MM.1S (cell line): ENCODE measurements at regions not wholly inside any gene's neighbourhood (a gene's known extent, or its start where the extent isn't known, plus 50 kb on each side); places are given as distances from the start of the nearest gene placed in this dataset.

Source experiments
- DNase-seq: peaks from one replicate; pipeline ENCODE4 v3.0.0-alpha.2; 2015
- H2AFZ ChIP-seq: fragments of 300-600 bp; sonication (generic); 2 replicates; pipeline ENCODE4 v1.6.0; 2016; ENCODE audit warnings: antibody characterized with exemption, low read length
- H3F3A ChIP-seq: fragments of 300-600 bp; sonication (generic); 2 replicates; pipeline ENCODE4 v1.6.1; 2016; ENCODE audit warnings: mild to moderate bottlenecking, antibody characterized with exemption, low read length, moderate library complexity, mixed read lengths; ENCODE audit not compliant: insufficient read depth
- H3K27ac ChIP-seq: fragments of 300-600 bp; sonication (generic); 2 replicates; pipeline ENCODE4 v1.5.1; 2016; ENCODE audit warnings: mild to moderate bottlenecking, low read length
- H3K27me3 ChIP-seq: fragments of 300-600 bp; sonication (generic); replicated peaks from 2 replicates; pipeline ENCODE4 v1.6.0; 2016; ENCODE audit warnings: low read length; ENCODE audit not compliant: insufficient read depth
- H3K36me3 ChIP-seq: fragments of 300-600 bp; sonication (generic); replicated peaks from 2 replicates; pipeline ENCODE4 v1.6.1; 2016; ENCODE audit warnings: mild to moderate bottlenecking, low read length, mixed read lengths; ENCODE audit not compliant: insufficient read depth
- H3K4me1 ChIP-seq: fragments of 300-600 bp; sonication (generic); 2 replicates; pipeline ENCODE4 v1.6.1; 2016; ENCODE audit warnings: low read length, mixed read lengths
- H3K4me2 ChIP-seq: fragments of 300-600 bp; sonication (generic); 2 replicates; pipeline ENCODE4 v1.6.0; 2016; ENCODE audit warnings: low read depth, low read length
- H3K4me3 ChIP-seq: fragments of 300-600 bp; sonication (generic); 2 replicates; pipeline ENCODE4 v1.5.1; 2016; ENCODE audit warnings: low read length, mixed read lengths
- H3K79me2 ChIP-seq: fragments of 300-600 bp; sonication (generic); 2 replicates; pipeline ENCODE4 v1.6.1; 2016; ENCODE audit warnings: mixed run types, low read length, mixed read lengths
- H3K9ac ChIP-seq: fragments of 300-600 bp; sonication (generic); 2 replicates; pipeline ENCODE4 v1.6.1; 2016; ENCODE audit warnings: low read length, mixed read lengths
- H3K9me2 ChIP-seq: fragments of 300-600 bp; sonication (generic); replicated peaks from 2 replicates; pipeline ENCODE4 v1.6.1; 2016; ENCODE audit warnings: mild to moderate bottlenecking, low read length, mixed read lengths; ENCODE audit not compliant: insufficient read depth
- H3K9me3 ChIP-seq: fragments of 300-600 bp; sonication (generic); replicated peaks from 2 replicates; pipeline ENCODE4 v1.6.1; 2016; ENCODE audit warnings: mild to moderate bottlenecking, low read length, mixed read lengths; ENCODE audit not compliant: insufficient read depth
- H4K20me1 ChIP-seq: fragments of 300-600 bp; sonication (generic); 2 replicates; pipeline ENCODE4 v1.6.1; 2016; ENCODE audit warnings: mild to moderate bottlenecking, low read length, moderate library complexity, mixed read lengths; ENCODE audit not compliant: insufficient read depth
- EZH2 ChIP-seq: fragments of 300-600 bp; sonication (generic); optimal IDR thresholded peaks from 2 replicates; pipeline ENCODE3; 2017; ENCODE audit warnings: low read depth, mild to moderate bottlenecking, antibody characterized with exemption, low read length, mixed read lengths
- EZH2phosphoT487 ChIP-seq: fragments of 300-600 bp; sonication (generic); IDR thresholded peaks from 2 replicates; pipeline ENCODE4 v1.6.1; 2018; ENCODE audit warnings: antibody characterized with exemption, low read length
- TF ChIP-seq, protein P1 (sequence below): fragments of 300-600 bp; sonication (generic); IDR thresholded peaks from 2 replicates; pipeline ENCODE4 v1.5.1; 2016; ENCODE audit warnings: antibody characterized with exemption, low read length, mixed read lengths

DNA sequence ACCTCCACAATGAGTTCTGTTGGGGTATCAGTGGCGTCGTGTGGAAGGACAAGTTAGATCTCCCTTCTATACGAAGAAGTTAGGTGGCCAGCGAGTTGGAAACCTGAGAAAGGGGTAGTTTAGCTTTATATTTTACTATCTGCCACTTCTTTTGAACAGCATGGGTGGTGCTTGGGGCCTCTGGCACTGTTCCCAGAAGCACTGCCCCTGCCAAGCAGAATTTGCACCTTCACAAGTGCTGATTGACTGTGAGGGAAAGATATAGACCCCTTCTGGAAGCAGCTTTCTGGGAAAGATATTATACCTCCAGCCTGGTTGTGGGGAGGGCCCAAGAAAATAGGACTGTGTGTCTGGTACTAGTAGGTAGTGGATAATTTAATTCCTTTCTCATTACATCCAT, 246.9 kb downstream of the FBXO8 start:
- DNase-seq: no peak
- Histone ChIP-seq H3F3A (no peaks in the 10 kb centered on the region), H3K4me3 (no peak overlapping the region), H3K27me3 (no peaks in the 10 kb centered on the region), H3K4me1 (no peaks in the 10 kb centered on the region), H3K9ac (no peak overlapping the region), H3K9me3 (no peaks in the 10 kb centered on the region), H3K27ac (no peak overlapping the region), H4K20me1 (no peaks in the 10 kb centered on the region), H3K79me2 (no peaks in the 10 kb centered on the region), H3K4me2 (no peak overlapping the region), H2AFZ (no peak overlapping the region), H3K9me2 (no peaks in the 10 kb centered on the region), H3K36me3 (no peaks in the 10 kb centered on the region)
- TF ChIP-seq, protein P1, sequence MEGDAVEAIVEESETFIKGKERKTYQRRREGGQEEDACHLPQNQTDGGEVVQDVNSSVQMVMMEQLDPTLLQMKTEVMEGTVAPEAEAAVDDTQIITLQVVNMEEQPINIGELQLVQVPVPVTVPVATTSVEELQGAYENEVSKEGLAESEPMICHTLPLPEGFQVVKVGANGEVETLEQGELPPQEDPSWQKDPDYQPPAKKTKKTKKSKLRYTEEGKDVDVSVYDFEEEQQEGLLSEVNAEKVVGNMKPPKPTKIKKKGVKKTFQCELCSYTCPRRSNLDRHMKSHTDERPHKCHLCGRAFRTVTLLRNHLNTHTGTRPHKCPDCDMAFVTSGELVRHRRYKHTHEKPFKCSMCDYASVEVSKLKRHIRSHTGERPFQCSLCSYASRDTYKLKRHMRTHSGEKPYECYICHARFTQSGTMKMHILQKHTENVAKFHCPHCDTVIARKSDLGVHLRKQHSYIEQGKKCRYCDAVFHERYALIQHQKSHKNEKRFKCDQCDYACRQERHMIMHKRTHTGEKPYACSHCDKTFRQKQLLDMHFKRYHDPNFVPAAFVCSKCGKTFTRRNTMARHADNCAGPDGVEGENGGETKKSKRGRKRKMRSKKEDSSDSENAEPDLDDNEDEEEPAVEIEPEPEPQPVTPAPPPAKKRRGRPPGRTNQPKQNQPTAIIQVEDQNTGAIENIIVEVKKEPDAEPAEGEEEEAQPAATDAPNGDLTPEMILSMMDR: no peak

DNA sequence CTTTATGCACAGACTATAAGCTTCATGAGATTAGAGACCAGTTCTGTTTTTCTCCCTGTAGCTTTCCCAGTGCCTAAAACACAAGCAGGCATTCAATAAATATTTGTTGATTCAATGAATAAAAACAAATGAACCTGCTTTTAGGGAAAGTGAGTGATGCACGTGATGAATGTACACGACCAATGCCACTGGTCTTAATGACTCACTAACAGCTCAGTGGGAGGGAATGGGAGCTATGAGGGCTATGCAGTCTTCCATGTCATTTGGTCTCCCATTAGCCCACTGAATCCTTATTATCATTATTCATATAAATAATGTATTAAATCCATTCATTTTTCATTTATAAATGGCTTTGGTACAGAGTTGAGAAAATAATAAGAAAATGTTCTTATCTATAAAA, 247.4 kb downstream of the FBXO8 start:
- no peaks in the 10 kb centered on the region for H3K9me3 ChIP-seq
- no peak overlapping the region for H3K4me2 ChIP-seq
- no peaks in the 10 kb centered on the region for H3K4me1 ChIP-seq
- no peaks in the 10 kb centered on the region for H3K27me3 ChIP-seq
- H4K20me1 ChIP-seq: no peaks in the 10 kb centered on the region
- no peak overlapping the region for H3K9ac ChIP-seq
- no peak for DNase-seq
- TF ChIP-seq EZH2phosphoT487: no peak
- TF ChIP-seq, protein P1: no peak
- no peak for TF ChIP-seq EZH2
- H3K9me2 ChIP-seq: no peaks in the 10 kb centered on the region
- no peaks in the 10 kb centered on the region for H3F3A ChIP-seq
- H3K4me3 ChIP-seq: no peak overlapping the region
- no peak overlapping the region for H2AFZ ChIP-seq
- no peaks in the 10 kb centered on the region for H3K79me2 ChIP-seq
- no peaks in the 10 kb centered on the region for H3K36me3 ChIP-seq
- H3K27ac ChIP-seq: no peak overlapping the region

DNA sequence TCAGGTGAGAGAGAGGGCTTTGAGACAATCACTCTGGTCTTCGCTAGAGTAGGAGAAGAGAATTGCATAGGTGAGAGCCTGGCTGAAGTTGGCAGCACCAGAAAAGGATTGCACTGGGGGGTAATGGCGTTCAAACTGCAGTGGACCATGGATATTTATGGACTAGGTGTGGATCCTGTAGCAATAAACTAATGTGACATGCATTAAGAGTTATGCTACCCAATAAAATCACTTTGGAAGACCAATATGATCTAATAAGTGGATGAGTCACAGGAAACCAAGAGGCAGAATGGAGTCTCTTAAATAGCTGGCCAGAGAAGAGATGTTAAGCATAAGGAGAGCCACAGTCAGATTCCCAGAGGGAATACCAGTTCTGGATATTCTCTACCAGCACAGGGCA, 259.8 kb downstream of the FBXO8 start:
- no peaks in the 10 kb centered on the region for H3K9me3 ChIP-seq
- H3K79me2 ChIP-seq: no peaks in the 10 kb centered on the region
- H3K27me3 ChIP-seq: no peaks in the 10 kb centered on the region
- H3K27ac ChIP-seq: no peak overlapping the region
- no peak for DNase-seq
- no peak overlapping the region for H3K4me3 ChIP-seq
- H3K4me2 ChIP-seq: no peak overlapping the region
- no peaks in the 10 kb centered on the region for H4K20me1 ChIP-seq
- no peaks in the 10 kb centered on the region for H3K36me3 ChIP-seq
- TF ChIP-seq EZH2 (no peak), EZH2phosphoT487 (no peak)
- TF ChIP-seq, protein P1: no peak
- H2AFZ ChIP-seq: no peak overlapping the region
- no peak overlapping the region for H3K9ac ChIP-seq
- no peaks in the 10 kb centered on the region for H3K9me2 ChIP-seq
- H3F3A ChIP-seq: no peaks in the 10 kb centered on the region
- H3K4me1 ChIP-seq: no peaks in the 10 kb centered on the region

DNA sequence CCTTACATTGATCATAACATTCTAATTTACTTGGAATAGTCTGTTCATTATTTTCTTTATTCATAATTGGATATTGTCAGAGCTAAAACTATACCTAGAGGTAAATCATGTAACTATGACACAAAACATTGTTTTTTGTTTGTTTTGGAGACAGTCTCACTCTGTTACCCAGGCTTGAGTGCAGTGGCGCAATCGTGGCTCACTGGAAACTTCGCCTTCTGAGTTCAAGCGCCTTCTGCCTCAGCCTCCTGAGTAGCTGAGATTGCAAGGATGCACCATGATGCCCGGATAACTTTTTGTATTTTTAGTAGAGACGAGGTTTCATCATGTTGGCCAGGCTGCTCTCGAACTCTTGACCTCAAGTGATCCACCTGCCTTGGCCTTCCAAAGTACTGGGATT, 265.2 kb downstream of the FBXO8 start:
- H4K20me1 ChIP-seq: no peaks in the 10 kb centered on the region
- no peaks in the 10 kb centered on the region for H3K27me3 ChIP-seq
- H3K4me3 ChIP-seq: no peak overlapping the region
- no peaks in the 10 kb centered on the region for H3F3A ChIP-seq
- no peak overlapping the region for H3K27ac ChIP-seq
- no peaks in the 10 kb centered on the region for H3K79me2 ChIP-seq
- no peak overlapping the region for H3K4me2 ChIP-seq
- no peaks in the 10 kb centered on the region for H3K4me1 ChIP-seq
- H2AFZ ChIP-seq: no peak overlapping the region
- H3K9me3 ChIP-seq: no peaks in the 10 kb centered on the region
- TF ChIP-seq EZH2phosphoT487 (no peak), EZH2 (no peak)
- TF ChIP-seq, protein P1: no peak
- no peak for DNase-seq
- H3K36me3 ChIP-seq: no peaks in the 10 kb centered on the region
- H3K9me2 ChIP-seq: no peaks in the 10 kb centered on the region
- H3K9ac ChIP-seq: no peak overlapping the region
